ELR (cell line): ENCODE measurements at regions not wholly inside any gene's neighbourhood (a gene's known extent, or its start where the extent isn't known, plus 50 kb on each side); places are given as distances from the start of the nearest gene placed in this dataset.

Experiments used
- DNase-seq: peaks from one replicate; pipeline ENCODE4 v3.0.0-alpha.2; 2015; ENCODE audit warnings: low read depth

- peak; percentile 12 for DNase-seq
These were observed 337.3 kb upstream of the TBC1D5 start for GRCh38 chr3:18079739-18080138.

DNA sequence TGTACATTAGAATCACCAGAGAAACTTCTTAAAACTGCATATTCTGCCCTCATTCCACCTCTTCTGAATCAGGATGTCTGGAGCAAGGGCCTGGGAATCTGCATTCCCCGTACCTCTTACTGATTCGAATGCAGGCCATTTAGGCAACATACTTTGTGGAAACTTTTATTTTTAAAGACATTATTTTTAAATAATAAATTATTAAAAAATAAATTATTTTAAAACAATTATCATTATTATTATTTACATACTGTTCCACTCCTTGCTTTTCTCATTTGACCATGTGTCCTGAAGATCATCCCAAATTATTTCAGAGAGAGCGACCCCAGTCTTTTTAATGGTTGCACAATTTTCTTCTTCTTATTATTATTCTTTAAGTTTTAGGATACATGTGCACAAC is 336.6 kb upstream of the TBC1D5 start:
- DNase-seq: no peak

DNA sequence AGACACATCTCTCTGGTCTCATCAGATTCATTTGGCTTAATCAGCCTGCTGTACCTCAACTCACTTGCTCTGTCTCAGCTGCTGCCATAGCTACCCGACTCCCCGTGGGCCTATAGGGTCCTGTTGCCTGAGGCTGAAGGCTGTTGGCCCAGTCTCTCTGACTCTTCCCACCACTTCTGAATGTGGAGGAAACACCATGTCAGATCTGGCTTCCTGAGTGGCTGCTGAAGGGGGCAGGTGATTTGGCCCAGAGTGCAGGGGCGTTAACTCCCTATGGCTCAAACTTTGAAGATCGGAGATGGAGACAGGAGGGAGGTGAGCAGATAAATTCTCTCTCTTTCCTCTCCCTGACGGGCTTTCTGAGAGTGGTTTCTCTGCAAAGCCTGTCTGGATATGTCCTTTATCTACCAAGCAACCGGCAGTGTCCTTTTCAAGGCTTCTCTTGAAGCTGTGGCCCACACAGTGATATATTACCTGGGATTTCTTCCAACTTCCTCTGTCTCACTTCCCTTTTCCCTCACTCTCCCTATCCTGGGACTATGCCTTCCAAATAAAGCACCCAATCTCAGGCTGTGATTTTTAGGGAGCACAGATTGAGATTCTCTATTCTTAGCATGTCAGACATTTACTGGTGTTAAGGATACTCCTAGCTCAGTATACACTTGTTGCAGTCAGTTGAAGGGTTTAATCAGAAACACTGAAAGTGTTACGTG is 334.9 kb upstream of the TBC1D5 start:
- no peak for DNase-seq

DNA sequence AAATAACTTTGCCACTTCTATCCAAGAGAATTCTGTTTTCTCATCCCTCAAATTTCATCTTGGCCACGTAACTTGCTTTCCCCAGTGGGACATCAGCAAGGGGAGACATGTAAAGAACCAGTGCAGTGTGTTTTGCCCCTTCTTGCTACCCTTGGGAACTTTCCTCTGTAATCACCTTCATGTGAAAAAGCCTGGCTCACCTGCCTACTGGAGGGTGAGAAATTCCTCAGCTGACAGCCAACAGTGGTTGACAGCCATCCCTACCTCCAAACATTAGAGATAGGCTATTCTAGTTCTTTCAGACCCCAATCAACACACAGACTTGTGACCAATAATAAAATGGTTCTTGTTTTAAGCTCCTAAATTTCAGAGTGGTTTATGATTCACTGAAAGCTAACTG is 333.9 kb upstream of the TBC1D5 start:
- no peak for DNase-seq

GRCh38 chr3:18075799-18076198 is 333.4 kb upstream of the TBC1D5 start:
- no peak for DNase-seq

- DNase-seq: no peak
These were observed 329.4 kb upstream of the TBC1D5 start for GRCh38 chr3:18071833-18072232.

GRCh38 chr3:18070944-18071343 is 328.5 kb upstream of the TBC1D5 start:
- DNase-seq: no peak

DNA sequence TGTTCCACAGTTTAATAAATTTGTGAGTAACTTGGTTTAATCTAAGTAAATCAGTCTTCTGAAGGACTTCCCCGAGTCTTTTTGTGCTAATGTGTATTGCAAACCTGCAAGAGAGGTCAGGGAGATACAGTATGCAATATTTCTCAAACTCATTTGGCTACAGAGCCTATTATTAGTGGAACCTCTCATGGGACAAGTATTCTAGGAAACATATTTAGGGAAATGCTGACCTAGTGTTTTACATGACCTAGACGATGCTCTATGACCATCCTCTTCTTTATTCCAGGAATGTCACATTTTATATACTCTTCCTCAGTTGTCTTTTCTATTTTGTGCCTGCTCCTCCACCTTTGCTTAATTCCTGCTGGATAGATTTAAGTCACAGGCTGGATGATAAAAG is 327.8 kb upstream of the TBC1D5 start:
- DNase-seq: no peak

DNA sequence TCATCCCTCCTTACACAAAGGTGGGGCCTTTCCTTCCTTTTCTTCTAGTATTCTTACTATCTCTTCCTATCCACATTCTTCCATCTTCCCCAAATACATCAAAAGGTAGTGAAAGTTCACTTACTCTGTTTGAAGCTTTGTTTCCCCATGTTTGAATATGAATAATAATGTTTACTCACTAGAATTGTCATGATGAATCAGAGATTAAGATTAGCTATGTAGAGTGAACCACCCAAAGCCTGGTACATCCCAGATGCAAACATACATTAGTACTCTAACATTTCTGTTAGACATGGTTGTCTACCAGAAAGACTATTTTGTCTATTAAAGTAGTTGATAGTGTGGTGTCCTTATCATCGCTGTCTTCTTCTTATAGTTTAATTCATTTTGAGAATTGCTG is 327.1 kb upstream of the TBC1D5 start:
- DNase-seq: peak; percentile 51

GRCh38 chr3:18066899-18067582 is 324.6 kb upstream of the TBC1D5 start:
- no peak for DNase-seq

DNA sequence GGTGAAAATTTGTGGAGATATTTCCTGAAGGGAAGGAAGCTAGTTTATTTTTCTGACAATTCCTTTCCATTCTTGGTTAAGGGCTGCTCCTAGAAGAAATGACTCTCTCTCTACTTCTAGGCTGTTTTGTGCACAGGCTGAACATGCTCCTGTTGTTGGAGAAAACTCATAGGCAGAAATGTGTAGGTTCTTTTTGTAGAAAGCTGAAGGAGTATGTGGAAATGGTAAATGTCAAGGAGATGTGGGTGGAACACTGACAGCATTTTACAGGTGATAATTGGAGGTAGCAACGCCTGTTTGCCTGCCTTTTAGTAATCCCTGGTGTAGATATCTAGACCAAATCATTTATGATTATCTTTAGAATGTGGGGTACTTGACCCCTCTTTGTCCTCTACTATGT is 322.2 kb upstream of the TBC1D5 start:
- no peak for DNase-seq

DNA sequence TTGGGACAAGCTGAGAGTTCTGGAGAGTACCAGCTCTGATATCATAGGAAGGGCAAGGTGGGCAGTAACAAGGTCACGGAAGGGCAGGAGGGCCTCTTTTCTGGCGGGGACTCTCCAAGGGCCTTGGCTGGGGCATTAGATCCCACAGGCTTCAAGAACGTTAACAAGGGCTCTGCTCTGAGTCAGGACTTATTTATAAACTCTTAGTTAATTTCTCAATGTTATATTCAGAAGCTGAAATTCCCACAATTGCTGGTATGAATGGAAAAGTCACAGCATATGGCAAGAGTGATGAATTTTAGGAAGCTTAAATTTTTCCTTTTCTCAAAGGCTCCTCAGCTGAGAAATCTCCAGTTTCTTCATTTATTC is 320.2 kb upstream of the TBC1D5 start:
- DNase-seq: peak; percentile 28

- peak; percentile 73 for DNase-seq
These were observed 319.6 kb upstream of the TBC1D5 start for GRCh38 chr3:18061737-18062656.

DNA sequence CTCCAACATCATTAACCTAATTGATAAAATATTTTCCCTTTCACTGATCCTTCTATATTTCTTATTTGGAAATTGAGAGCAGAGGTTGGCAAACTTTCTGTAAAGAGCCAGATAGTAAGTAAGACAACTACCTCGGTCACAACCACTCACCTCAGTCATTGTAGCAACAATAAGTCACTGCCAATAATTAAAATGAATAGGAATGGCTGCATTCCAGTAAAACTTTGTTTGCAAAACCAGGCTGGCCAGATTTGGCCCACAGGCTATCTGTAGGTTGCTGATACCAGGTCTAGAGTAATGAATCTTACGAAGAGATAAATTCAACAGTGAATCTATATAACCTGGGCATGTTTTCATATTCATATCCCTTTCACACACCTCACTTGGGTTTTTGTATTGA is 316.2 kb upstream of the TBC1D5 start:
- no peak for DNase-seq

DNA sequence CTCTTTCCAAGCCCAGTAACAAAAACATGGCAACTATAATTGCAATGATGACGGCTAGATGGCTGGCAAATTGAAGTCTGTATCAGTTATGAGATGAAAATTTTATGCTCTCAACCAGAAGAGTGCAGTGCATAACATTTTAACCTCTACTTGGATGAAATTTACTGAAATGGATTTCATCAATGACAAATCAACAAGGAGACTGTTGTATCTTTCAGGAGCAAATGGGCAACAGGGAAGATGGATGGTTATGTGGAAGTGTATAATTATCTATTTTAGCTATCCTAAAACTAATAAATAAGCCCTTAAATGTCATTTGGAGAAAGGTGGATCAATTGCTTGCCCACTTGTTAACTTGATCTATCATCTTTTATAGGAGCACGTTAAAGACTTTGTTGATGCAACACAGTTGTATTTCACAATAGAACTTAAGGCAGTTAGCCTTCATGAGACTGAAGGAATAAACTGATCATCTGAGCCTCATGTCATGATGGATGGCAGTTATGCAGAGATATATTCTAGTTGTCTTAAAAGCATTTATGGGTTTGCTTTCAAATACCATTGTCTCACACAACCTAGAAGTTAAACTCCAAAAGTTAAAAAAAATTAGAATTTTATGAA is 315.1 kb upstream of the TBC1D5 start:
- no peak for DNase-seq

DNA sequence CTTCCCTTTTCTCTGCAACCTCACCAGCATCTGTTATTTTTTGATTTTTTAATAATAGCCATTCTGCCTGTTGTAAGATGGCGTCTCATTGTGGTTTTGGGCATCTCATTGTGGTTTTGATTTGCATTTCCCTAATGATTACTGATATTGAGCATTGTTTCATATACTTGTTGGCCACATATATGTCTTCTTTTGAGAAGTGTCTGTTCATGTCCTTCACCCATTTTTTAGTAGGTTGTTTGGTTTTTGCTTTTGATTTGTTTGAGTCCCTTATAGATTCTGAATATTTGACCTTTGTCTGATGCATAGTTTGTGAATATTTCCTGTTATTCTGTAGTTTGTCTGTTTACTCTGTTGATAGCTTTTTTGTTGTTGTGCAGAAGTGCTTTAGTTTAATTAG is 312.2 kb upstream of the TBC1D5 start:
- no peak for DNase-seq

DNA sequence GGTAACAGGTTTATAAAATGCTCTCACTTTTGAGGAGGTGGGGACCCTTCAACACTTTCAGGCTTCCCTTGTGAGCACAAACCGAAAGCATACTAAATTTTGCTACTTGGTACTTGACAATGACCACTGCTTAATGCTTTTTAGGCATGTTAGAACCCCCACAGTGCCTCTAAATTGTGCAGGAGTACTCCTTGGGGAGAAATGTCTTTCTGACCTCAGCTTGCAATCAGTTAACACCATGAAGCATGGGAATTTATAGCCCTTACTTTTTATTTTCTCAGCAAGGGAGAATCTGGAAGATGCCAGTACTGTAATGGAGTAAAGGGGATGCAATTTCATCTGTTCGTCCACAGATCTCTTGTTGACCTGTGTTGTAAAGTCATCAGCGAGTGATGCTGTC is 308.9 kb upstream of the TBC1D5 start:
- DNase-seq: no peak

DNA sequence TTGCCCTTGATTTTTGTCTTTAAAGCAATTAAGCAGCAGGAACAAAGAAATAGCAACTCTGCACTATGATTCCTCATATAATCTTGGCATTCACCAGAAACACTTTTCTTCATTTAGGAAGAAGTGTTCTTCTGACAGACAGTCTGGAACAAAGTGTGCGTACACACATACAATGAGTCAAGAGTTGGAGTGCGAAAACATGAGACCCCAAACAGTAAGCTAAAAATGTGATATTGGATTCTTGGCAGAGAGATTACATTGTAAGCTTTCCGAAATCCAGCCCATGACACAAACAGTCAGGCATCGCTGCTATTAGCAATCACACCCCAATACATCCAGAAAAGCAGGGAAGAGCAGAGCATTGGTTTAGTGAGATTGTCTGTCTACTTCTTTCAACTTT is 306.7 kb upstream of the TBC1D5 start:
- DNase-seq: no peak

DNA sequence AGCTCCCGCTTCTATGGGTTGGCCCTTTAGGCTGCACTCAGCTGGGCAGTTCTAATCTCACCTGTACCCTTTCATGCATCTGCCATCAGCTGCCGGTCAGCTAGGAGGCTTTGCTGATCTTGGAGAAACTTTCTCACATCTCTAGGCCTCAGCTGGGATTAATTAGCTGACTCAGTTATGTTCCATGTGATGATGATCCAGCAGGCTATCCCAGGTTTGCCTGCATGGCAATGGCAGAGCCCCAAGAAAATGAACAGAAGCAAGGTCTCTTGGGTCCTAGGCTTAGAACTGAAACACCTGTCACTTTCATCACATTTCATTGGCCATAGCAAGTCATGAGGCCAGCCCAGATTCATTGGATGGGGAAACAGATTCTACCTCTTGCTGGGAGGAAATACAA is 304.6 kb upstream of the TBC1D5 start:
- DNase-seq: no peak

DNA sequence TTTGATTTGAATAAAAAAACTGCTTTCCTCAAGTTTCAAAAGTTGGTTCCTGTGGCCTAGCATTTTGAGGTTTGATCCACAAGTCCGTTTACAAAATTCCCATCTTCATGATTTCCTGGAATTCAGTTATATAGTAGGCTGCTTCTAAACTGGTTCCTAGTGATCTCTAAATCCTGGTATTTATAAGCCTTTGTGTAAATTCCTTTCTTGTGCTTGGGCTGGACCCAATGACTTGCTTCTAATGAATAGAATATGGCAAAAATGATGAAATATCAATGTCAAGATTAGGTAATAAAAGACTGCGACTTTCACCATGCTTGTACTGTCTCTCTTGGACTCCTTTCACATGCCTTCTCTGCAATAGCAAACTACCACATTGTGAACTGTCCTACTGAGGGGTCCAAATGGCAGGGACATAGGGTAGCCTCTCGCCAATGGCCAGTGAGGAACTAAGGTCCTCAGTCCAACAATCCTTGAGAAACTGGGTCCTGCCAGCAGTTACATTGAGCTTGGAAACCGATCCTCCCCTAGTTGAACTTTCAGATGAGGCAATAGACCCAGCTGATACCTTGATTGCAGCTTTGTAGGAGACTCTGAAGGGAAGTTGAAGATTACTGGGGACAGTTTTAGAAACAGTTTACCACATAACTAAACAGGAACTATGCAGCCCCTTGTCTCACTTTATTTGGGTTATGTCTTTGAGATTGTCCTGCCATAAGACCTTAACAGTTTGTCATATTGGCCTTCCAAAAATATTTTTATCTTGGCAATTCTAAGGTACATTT is 303.9 kb upstream of the TBC1D5 start:
- DNase-seq: no peak

DNA sequence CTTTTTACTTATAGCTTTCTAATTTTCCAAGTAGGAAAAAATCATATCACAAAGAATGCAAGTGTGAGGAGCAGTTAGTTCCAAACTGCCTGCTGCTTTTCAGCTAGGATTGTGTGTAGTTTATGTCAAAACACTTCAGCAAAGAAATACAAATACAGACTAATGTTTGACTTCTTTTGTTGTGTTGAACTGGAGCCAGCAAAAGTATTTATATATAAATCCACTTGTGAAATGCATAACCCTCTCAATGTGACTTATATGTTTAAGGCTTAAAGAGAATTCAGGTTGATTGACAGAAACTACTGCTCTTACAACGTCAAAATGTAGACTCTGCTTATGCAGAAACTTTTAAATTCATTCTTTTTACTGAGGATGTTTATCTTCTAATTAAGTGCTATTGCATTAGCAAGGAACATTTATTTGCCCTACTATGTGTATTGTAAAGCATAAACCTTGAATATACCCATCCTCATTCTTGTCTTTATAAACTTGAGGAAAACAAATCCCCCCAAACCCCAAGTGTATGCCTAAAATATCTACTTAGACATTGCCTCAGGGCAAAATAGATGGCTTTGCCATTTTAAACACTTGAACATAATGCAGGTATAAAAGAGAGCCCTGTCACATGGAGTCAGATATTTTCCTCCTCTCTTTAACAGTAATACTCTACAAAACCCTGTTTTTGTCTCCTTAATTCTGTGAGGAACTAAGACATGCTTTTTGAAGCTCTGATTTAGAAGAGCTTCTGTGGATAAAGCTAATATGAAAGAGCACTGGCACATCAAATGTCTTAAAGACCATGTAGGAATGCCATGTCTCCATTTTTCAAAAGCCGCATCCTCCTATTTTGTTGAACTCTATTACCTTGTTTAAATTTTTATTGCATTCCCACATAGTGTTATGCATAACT is 302.8 kb upstream of the TBC1D5 start:
- no peak for DNase-seq
